ENCODE measurements at regions not wholly inside any gene's neighbourhood (a gene's known extent, or its start where the extent isn't known, plus 50 kb on each side); places are given as distances from the start of the nearest gene placed in this dataset.
"Not testable (repeated sequence)": the region's sequence is repeated elsewhere in the genome, so short reads cannot be mapped to it uniquely, and the experiment has no call there.

DNA sequence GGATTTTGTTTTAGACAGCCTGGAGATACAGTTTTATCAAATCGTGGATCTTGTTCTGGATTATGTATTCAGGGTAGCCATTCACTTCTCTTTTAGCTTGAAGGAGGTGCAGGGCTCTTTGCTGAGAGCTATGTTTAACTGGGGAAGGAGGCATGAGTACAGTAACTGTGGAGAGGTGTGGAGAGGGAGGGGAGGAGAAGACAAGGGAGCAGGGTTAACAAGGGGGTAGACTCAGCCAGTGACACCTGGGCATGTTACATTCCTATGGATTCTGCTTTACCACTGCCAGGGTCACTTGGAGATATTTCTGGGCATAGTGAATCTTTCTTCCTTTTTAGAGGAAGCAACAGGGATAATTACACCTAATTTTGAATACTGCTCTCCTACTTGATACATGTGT lies 536.0 kb downstream of the TMEM135 start:
- CTCF ChIA-PET = no interaction called here
- H3K79me2 ChIP-seq (ENCODE audit: low read length) = no peaks in the 10 kb centered on the region
- no peak for TF ChIP-seq EZH2 (IDR thresholded peaks at IDR 0.05; ENCODE audit: low read length, unreplicated experiment)
- TF ChIP-seq, protein P1, sequence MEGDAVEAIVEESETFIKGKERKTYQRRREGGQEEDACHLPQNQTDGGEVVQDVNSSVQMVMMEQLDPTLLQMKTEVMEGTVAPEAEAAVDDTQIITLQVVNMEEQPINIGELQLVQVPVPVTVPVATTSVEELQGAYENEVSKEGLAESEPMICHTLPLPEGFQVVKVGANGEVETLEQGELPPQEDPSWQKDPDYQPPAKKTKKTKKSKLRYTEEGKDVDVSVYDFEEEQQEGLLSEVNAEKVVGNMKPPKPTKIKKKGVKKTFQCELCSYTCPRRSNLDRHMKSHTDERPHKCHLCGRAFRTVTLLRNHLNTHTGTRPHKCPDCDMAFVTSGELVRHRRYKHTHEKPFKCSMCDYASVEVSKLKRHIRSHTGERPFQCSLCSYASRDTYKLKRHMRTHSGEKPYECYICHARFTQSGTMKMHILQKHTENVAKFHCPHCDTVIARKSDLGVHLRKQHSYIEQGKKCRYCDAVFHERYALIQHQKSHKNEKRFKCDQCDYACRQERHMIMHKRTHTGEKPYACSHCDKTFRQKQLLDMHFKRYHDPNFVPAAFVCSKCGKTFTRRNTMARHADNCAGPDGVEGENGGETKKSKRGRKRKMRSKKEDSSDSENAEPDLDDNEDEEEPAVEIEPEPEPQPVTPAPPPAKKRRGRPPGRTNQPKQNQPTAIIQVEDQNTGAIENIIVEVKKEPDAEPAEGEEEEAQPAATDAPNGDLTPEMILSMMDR (conservative IDR thresholded peaks at IDR 0.05; ENCODE audit: low read depth, low read length) = no peak
- no peak for TF ChIP-seq EZH2phosphoT487 (IDR thresholded peaks at IDR 0.05; ENCODE audit: borderline replicate concordance, low read length)
- no peaks in the 10 kb centered on the region for H3K36me3 ChIP-seq (ENCODE audit: low read depth, low read length)
- H3K4me3 ChIP-seq (ENCODE audit: low read length) = no peak overlapping the region
- BruUV-seq (replicated peaks) = no TSS peak
- H2AFZ ChIP-seq (ENCODE audit: low read length) = no peak overlapping the region
- H3K9me2 ChIP-seq (replicated peaks; ENCODE audit: low read length) = no peaks in the 10 kb centered on the region
- no peak for DNase-seq
- intact Hi-C loops (cut with micrococcal nuclease) = no loop called here
- H3K4me2 ChIP-seq (ENCODE audit: low read length) = no peak overlapping the region
- no peaks in the 10 kb centered on the region for H4K20me1 ChIP-seq (ENCODE audit: low read length)
- H3K9ac ChIP-seq (ENCODE audit: low read length) = no peak overlapping the region
- H3K27me3 ChIP-seq (ENCODE audit: low read length) = no peaks in the 10 kb centered on the region
- no peaks in the 10 kb centered on the region for H3F3A ChIP-seq (ENCODE audit: low read length, unreplicated experiment)
- no peaks in the 10 kb centered on the region for H3K9me3 ChIP-seq (ENCODE audit: low read length)
- no peak for ATAC-seq
- H3K27ac ChIP-seq (ENCODE audit: low read length) = no peak overlapping the region
- no peaks in the 10 kb centered on the region for H3K4me1 ChIP-seq (ENCODE audit: insufficient read depth, low read length)
- POLR2A ChIA-PET (ENCODE audit: unreplicated experiment) = no interaction called here

GRCh38 chr11:87572881-87573280 lies 535.1 kb downstream of the TMEM135 start:
- BruUV-seq (replicated peaks) = no TSS peak
- Histone ChIP-seq H2AFZ (ENCODE audit: low read length) (no peak overlapping the region), H3K4me2 (ENCODE audit: low read length) (no peak overlapping the region), H3K4me3 (ENCODE audit: low read length) (no peak overlapping the region), H4K20me1 (ENCODE audit: low read length) (no peaks in the 10 kb centered on the region), H3F3A (ENCODE audit: low read length, unreplicated experiment) (no peaks in the 10 kb centered on the region), H3K9me2 (replicated peaks; ENCODE audit: low read length) (no peaks in the 10 kb centered on the region), H3K9ac (ENCODE audit: low read length) (no peak overlapping the region), H3K9me3 (ENCODE audit: low read length) (no peaks in the 10 kb centered on the region), H3K36me3 (ENCODE audit: low read depth, low read length) (no peaks in the 10 kb centered on the region), H3K79me2 (ENCODE audit: low read length) (no peaks in the 10 kb centered on the region), H3K27ac (ENCODE audit: low read length) (no peak overlapping the region), H3K4me1 (ENCODE audit: insufficient read depth, low read length) (no peaks in the 10 kb centered on the region), H3K27me3 (ENCODE audit: low read length) (no peaks in the 10 kb centered on the region)
- ATAC-seq = no peak
- no peak for DNase-seq
- intact Hi-C loops (cut with micrococcal nuclease) = no loop called here
- POLR2A ChIA-PET (ENCODE audit: unreplicated experiment) = no interaction called here
- no peak for TF ChIP-seq EZH2 (IDR thresholded peaks at IDR 0.05; ENCODE audit: low read length, unreplicated experiment)
- no peak for TF ChIP-seq EZH2phosphoT487 (IDR thresholded peaks at IDR 0.05; ENCODE audit: borderline replicate concordance, low read length)
- TF ChIP-seq, protein P1 (conservative IDR thresholded peaks at IDR 0.05; ENCODE audit: low read depth, low read length) = no peak
- CTCF ChIA-PET = no interaction called here

- Histone ChIP-seq H2AFZ (ENCODE audit: low read length) (no peak overlapping the region), H4K20me1 (ENCODE audit: low read length) (no peaks in the 10 kb centered on the region), H3K9me2 (replicated peaks; ENCODE audit: low read length) (no peaks in the 10 kb centered on the region), H3K4me3 (ENCODE audit: low read length) (no peak overlapping the region), H3K4me2 (ENCODE audit: low read length) (no peak overlapping the region), H3K27me3 (ENCODE audit: low read length) (no peaks in the 10 kb centered on the region), H3F3A (ENCODE audit: low read length, unreplicated experiment) (no peaks in the 10 kb centered on the region), H3K9ac (ENCODE audit: low read length) (no peak overlapping the region), H3K4me1 (ENCODE audit: insufficient read depth, low read length) (no peaks in the 10 kb centered on the region), H3K9me3 (ENCODE audit: low read length) (0 out of 2 replicates have a peak, but pooled peaks cover 5% of the 10 kb centered on the region), H3K36me3 (ENCODE audit: low read depth, low read length) (no peaks in the 10 kb centered on the region), H3K27ac (ENCODE audit: low read length) (no peak overlapping the region), H3K79me2 (ENCODE audit: low read length) (no peaks in the 10 kb centered on the region)
- DNase-seq (no peak), ATAC-seq (no peak)
- ChIA-PET POLR2A (ENCODE audit: unreplicated experiment) (no interaction called here), CTCF (no interaction called here)
- intact Hi-C loops (cut with micrococcal nuclease) = no loop called here
- BruUV-seq (replicated peaks) = no TSS peak
- TF ChIP-seq EZH2 (IDR thresholded peaks at IDR 0.05; ENCODE audit: low read length, unreplicated experiment) (no peak), EZH2phosphoT487 (IDR thresholded peaks at IDR 0.05; ENCODE audit: borderline replicate concordance, low read length) (no peak)
- TF ChIP-seq, protein P1 (conservative IDR thresholded peaks at IDR 0.05; ENCODE audit: low read depth, low read length) = no peak
Observed at GRCh38 chr11:87560352-87560751, 522.6 kb downstream of the TMEM135 start.

DNA sequence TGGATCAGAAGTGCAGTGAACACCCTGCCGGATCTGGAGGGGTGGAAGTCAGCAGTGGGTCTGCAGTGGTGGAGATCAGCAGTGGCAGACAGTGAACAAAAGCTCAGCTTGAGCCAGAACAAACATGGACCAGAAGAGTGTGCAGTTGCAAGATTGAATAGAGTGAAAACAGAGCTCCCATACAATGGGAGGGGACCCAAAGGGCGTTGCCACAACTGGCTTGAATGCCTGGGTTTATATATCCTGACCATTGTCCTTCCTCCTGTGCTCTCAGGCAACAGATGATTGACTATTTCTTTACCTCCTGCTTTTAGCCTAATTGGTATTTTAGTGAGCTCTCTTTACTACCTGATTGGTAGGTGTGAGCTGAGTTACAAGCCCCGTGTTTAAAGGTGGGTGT lies 522.1 kb downstream of the TMEM135 start:
- BruUV-seq (replicated peaks); intact Hi-C loops (cut with micrococcal nuclease); H3K9me2 ChIP-seq (replicated peaks; ENCODE audit: low read length); H3K4me3 ChIP-seq (ENCODE audit: low read length); POLR2A ChIA-PET (ENCODE audit: unreplicated experiment); H3K36me3 ChIP-seq (ENCODE audit: low read depth, low read length); H3K9me3 ChIP-seq (ENCODE audit: low read length); H3K79me2 ChIP-seq (ENCODE audit: low read length); H4K20me1 ChIP-seq (ENCODE audit: low read length); H3K27ac ChIP-seq (ENCODE audit: low read length); DNase-seq; H3K27me3 ChIP-seq (ENCODE audit: low read length); H3F3A ChIP-seq (ENCODE audit: low read length, unreplicated experiment); H3K9ac ChIP-seq (ENCODE audit: low read length); H3K4me2 ChIP-seq (ENCODE audit: low read length); ATAC-seq; H2AFZ ChIP-seq (ENCODE audit: low read length); CTCF ChIA-PET; H3K4me1 ChIP-seq (ENCODE audit: insufficient read depth, low read length): not testable (repeated sequence)

All from PC-3 (cell line).